ENCODE measurements at regions not wholly inside any gene's neighbourhood (a gene's known extent, or its start where the extent isn't known, plus 50 kb on each side); places are given as distances from the start of the nearest gene placed in this dataset.

DNA sequence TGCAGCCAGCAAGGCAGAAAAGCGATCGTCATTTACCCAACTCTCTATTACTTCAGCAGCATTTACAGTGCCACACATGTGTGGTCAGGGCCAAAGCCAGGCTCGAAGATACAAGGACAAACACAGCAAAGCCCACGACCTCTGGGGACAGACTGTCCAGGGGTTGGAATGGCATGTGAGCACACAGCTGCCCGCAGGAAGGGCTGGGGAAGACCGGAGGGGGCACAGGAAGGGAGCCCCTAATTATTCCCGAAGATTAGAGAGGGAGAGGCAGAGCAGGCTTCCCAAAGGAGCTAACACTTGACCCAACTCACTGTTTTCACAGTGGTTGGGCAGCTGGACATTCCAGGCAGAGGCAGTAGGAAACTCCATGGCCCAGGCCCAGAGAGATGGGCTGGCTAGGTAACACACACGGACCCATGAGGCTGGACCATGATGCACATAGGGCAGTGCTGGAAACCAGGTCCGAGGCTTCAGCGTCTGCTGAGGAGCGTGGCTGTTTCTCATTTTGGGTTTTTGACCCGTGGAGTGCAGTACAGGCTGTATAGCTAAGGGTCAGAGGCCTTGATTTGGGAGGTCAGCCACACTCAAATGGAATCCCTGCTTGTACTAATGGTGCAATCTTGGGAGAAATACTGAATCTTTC lies 179.8 kb downstream of the FOXO1 start:
- TF ChIP-seq, protein P1, sequence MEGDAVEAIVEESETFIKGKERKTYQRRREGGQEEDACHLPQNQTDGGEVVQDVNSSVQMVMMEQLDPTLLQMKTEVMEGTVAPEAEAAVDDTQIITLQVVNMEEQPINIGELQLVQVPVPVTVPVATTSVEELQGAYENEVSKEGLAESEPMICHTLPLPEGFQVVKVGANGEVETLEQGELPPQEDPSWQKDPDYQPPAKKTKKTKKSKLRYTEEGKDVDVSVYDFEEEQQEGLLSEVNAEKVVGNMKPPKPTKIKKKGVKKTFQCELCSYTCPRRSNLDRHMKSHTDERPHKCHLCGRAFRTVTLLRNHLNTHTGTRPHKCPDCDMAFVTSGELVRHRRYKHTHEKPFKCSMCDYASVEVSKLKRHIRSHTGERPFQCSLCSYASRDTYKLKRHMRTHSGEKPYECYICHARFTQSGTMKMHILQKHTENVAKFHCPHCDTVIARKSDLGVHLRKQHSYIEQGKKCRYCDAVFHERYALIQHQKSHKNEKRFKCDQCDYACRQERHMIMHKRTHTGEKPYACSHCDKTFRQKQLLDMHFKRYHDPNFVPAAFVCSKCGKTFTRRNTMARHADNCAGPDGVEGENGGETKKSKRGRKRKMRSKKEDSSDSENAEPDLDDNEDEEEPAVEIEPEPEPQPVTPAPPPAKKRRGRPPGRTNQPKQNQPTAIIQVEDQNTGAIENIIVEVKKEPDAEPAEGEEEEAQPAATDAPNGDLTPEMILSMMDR (IDR thresholded peaks at IDR 0.05; ENCODE audit: low read length) = no peak
- no peak for TF ChIP-seq EZH2 (IDR thresholded peaks at IDR 0.05; ENCODE audit: borderline replicate concordance, low read length)
